ENCODE measurements at regions not wholly inside any gene's neighbourhood (a gene's known extent, or its start where the extent isn't known, plus 50 kb on each side); places are given as distances from the start of the nearest gene placed in this dataset.
"Not testable (repeated sequence)": the region's sequence is repeated elsewhere in the genome, so short reads cannot be mapped to it uniquely, and the experiment has no call there.

- H3K27ac ChIP-seq = no peak overlapping the region
Measured at GRCh38 chr20:19129306-19129705, 83.1 kb upstream of the SLC24A3 start.

GRCh38 chr20:19129976-19130612 lies 82.3 kb upstream of the SLC24A3 start:
- H3K9ac ChIP-seq = no peak overlapping the region
- TF ChIP-seq CTCF (IDR thresholded peaks at IDR 0.05) = no peak

More at GRCh38 chr20:19129306-19129705, 83.1 kb upstream of the SLC24A3 start:
- Histone ChIP-seq H3K4me3 (ENCODE audit: low read depth, low read length) (no peak overlapping the region), H3K27me3 (ENCODE audit: control insufficient read depth, insufficient read depth, low read length) (no peaks in the 10 kb centered on the region), H3K9ac (no peak overlapping the region), H3K4me1 (peaks cover 10% of the 10 kb centered on the region), H2AFZ (peak overlapping the region; percentile 24), H3K9me3 (ENCODE audit: control insufficient read depth, low read length) (no peaks in the 10 kb centered on the region), H3K36me3 (ENCODE audit: control insufficient read depth, insufficient read depth, low read length) (no peaks in the 10 kb centered on the region), H3K79me2 (no peaks in the 10 kb centered on the region), H3K4me2 (ENCODE audit: low read length) (no peak overlapping the region)
- TF ChIP-seq CTCF (IDR thresholded peaks at IDR 0.05) = no peak

GRCh38 chr20:19130613-19130984 lies 81.8 kb upstream of the SLC24A3 start:
- no peaks in the 10 kb centered on the region for H3K36me3 ChIP-seq (ENCODE audit: control insufficient read depth, insufficient read depth, low read length)
- no peak overlapping the region for H3K4me3 ChIP-seq (ENCODE audit: low read depth, low read length)
- H3K9ac ChIP-seq = no peak overlapping the region
- H3K4me2 ChIP-seq (ENCODE audit: low read length) = no peak overlapping the region
- no peaks in the 10 kb centered on the region for H3K27me3 ChIP-seq (ENCODE audit: control insufficient read depth, insufficient read depth, low read length)
- TF ChIP-seq CTCF (IDR thresholded peaks at IDR 0.05) = no peak
- H3K4me1 ChIP-seq = peaks cover 10% of the 10 kb centered on the region
- H3K27ac ChIP-seq = peak overlapping the region; percentile 38
- H2AFZ ChIP-seq = no peak overlapping the region
- H3K79me2 ChIP-seq = no peaks in the 10 kb centered on the region
- no peaks in the 10 kb centered on the region for H3K9me3 ChIP-seq (ENCODE audit: control insufficient read depth, low read length)

More at GRCh38 chr20:19129976-19130612, 82.3 kb upstream of the SLC24A3 start:
- Histone ChIP-seq H3K79me2 (no peaks in the 10 kb centered on the region), H3K36me3 (ENCODE audit: control insufficient read depth, insufficient read depth, low read length) (no peaks in the 10 kb centered on the region), H3K27ac (peak overlapping the region; percentile 38), H3K4me3 (ENCODE audit: low read depth, low read length) (no peak overlapping the region), H3K4me2 (ENCODE audit: low read length) (no peak overlapping the region), H3K27me3 (ENCODE audit: control insufficient read depth, insufficient read depth, low read length) (no peaks in the 10 kb centered on the region), H3K4me1 (peaks cover 10% of the 10 kb centered on the region), H2AFZ (peak overlapping the region; percentile 23), H3K9me3 (ENCODE audit: control insufficient read depth, low read length) (no peaks in the 10 kb centered on the region)

- TF ChIP-seq CTCF (IDR thresholded peaks at IDR 0.05) = no peak
- no peaks in the 10 kb centered on the region for H3K9me3 ChIP-seq (ENCODE audit: control insufficient read depth, low read length)
Measured at GRCh38 chr20:19137641-19138040, 74.8 kb upstream of the SLC24A3 start.

GRCh38 chr20:19138758-19139157 lies 73.7 kb upstream of the SLC24A3 start:
- Histone ChIP-seq H2AFZ (no peak overlapping the region), H3K9ac (no peak overlapping the region), H3K36me3 (ENCODE audit: control insufficient read depth, insufficient read depth, low read length) (no peaks in the 10 kb centered on the region), H3K27ac (no peak overlapping the region), H3K4me2 (ENCODE audit: low read length) (no peak overlapping the region), H3K79me2 (no peaks in the 10 kb centered on the region), H3K4me1 (no peaks in the 10 kb centered on the region), H3K9me3 (ENCODE audit: control insufficient read depth, low read length) (no peaks in the 10 kb centered on the region), H3K27me3 (ENCODE audit: control insufficient read depth, insufficient read depth, low read length) (no peaks in the 10 kb centered on the region), H3K4me3 (ENCODE audit: low read depth, low read length) (no peak overlapping the region)
- no peak for TF ChIP-seq CTCF (IDR thresholded peaks at IDR 0.05)

More at GRCh38 chr20:19137641-19138040, 74.8 kb upstream of the SLC24A3 start:
- Histone ChIP-seq H3K4me2 (ENCODE audit: low read length) (no peak overlapping the region), H3K9ac (no peak overlapping the region), H3K79me2 (no peaks in the 10 kb centered on the region), H3K4me1 (no peaks in the 10 kb centered on the region), H2AFZ (no peak overlapping the region), H3K27me3 (ENCODE audit: control insufficient read depth, insufficient read depth, low read length) (no peaks in the 10 kb centered on the region), H3K4me3 (ENCODE audit: low read depth, low read length) (no peak overlapping the region), H3K27ac (no peak overlapping the region), H3K36me3 (ENCODE audit: control insufficient read depth, insufficient read depth, low read length) (no peaks in the 10 kb centered on the region)

- not testable (repeated sequence) for H3K27me3 ChIP-seq (ENCODE audit: control insufficient read depth, insufficient read depth, low read length); H3K4me2 ChIP-seq (ENCODE audit: low read length); H3K9ac ChIP-seq; H3K27ac ChIP-seq; H3K36me3 ChIP-seq (ENCODE audit: control insufficient read depth, insufficient read depth, low read length); H3K9me3 ChIP-seq (ENCODE audit: control insufficient read depth, low read length); H2AFZ ChIP-seq; H3K79me2 ChIP-seq; H3K4me1 ChIP-seq; H3K4me3 ChIP-seq (ENCODE audit: low read depth, low read length)
Measured at GRCh38 chr20:19139584-19139983, 72.9 kb upstream of the SLC24A3 start.
